Activated CD4-positive, alpha-beta memory T cell treated with anti-CD3 and anti-CD28 coated beads, Interleukin-2, amount 10 ng/mL, durations not matched to agents 7 days and 5 days (primary cell): ENCODE measurements at regions not wholly inside any gene's neighbourhood (a gene's known extent, or its start where the extent isn't known, plus 50 kb on each side); places are given as distances from the start of the nearest gene placed in this dataset.

Experiments used
- CTCF ChIA-PET: fragments of 350-600 bp; sonication (Branson Sonifier 250); formaldehyde crosslinking; loops from one replicate; lab custom pipeline; 2021; ENCODE audit warnings: antibody characterized with exemption, inconsistent platforms; lab: Charles Lee
- POLR2A ChIA-PET: fragments of 350-600 bp; sonication (Branson Sonifier 250); formaldehyde crosslinking; loops from one replicate; lab custom pipeline; 2021; ENCODE audit warnings: antibody characterized with exemption; lab: Charles Lee
- DNase-seq: peaks from one replicate; pipeline ENCODE4 v3.0.0-alpha.2; 2020
- H3K27ac Mint-ChIP-seq: one replicate; pipeline ENCODE4 v1.8.0; 2021; ENCODE audit warnings: mild to moderate bottlenecking, mixed read lengths
- H3K27me3 Mint-ChIP-seq: one replicate; pipeline ENCODE4 v1.8.0; 2021; ENCODE audit warnings: mixed read lengths
- H3K36me3 Mint-ChIP-seq: one replicate; pipeline ENCODE4 v1.8.0; 2021; ENCODE audit warnings: low read depth, mixed read lengths
- H3K4me1 Mint-ChIP-seq: one replicate; pipeline ENCODE4 v1.8.0; 2021; ENCODE audit warnings: mixed read lengths
- H3K4me3 Mint-ChIP-seq: one replicate; pipeline ENCODE4 v1.8.0; 2021; ENCODE audit warnings: mild to moderate bottlenecking, mixed read lengths
- H3K9me3 Mint-ChIP-seq: one replicate; pipeline ENCODE4 v1.8.0; 2021; ENCODE audit warnings: mixed read lengths

- no peak for DNase-seq
- POLR2A ChIA-PET, result no interaction called here
- Mint-ChIP-seq H3K27ac (peak overlapping the region; percentile 74), H3K9me3 (no peaks in the 10 kb centered on the region), H3K4me1 (peaks cover 33% of the 10 kb centered on the region), H3K36me3 (no peaks in the 10 kb centered on the region), H3K27me3 (no peaks in the 10 kb centered on the region), H3K4me3 (no peak overlapping the region)
- CTCF ChIA-PET, result interaction anchor here (0.9 kb wide), 2 partner anchors 20 to 31 kb away, joined by 3 read pairs; no protein-coding TSS in a partner anchor
Measured at GRCh38 chr15:95839367-95839782, 491.1 kb upstream of the NR2F2 start.

DNA sequence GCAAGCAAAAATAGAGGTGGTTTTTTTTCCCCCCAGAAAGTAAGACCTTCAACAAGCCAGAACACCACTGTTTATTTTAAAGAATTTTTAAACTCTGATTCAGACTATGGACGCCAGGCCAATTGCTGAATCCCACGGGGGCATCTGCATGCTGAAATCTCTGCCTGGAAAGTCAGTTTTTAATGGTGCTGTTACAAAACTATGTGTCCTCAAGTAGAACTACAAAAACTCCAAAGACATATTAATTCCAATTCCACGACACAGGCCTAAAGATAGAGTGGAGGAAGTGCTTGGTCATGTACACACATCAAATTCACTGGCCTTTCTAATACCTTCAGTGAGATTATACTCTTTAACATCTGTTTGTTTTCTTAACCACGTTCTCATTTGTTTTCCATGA is 490.5 kb upstream of the NR2F2 start:
- no peak for DNase-seq
- no peak overlapping the region for H3K4me3 Mint-ChIP-seq
- no peaks in the 10 kb centered on the region for H3K36me3 Mint-ChIP-seq
- ChIA-PET CTCF (interaction anchor here (0.9 kb wide), 1 partner anchor 20 kb away, joined by 3 read pairs; no protein-coding TSS in a partner anchor), POLR2A (no interaction called here)
- no peaks in the 10 kb centered on the region for H3K9me3 Mint-ChIP-seq
- no peaks in the 10 kb centered on the region for H3K27me3 Mint-ChIP-seq
- peaks cover 33% of the 10 kb centered on the region for H3K4me1 Mint-ChIP-seq
- peak overlapping the region; percentile 74 for H3K27ac Mint-ChIP-seq

- DNase-seq, result no peak
- H3K27ac Mint-ChIP-seq, result no peak overlapping the region
Measured at GRCh38 chr15:95840855-95841254, 489.6 kb upstream of the NR2F2 start.

GRCh38 chr15:95842576-95842975 is 487.9 kb upstream of the NR2F2 start:
- no peaks in the 10 kb centered on the region for H3K36me3 Mint-ChIP-seq
- no peak for DNase-seq
- H3K4me3 Mint-ChIP-seq, result no peak overlapping the region
- ChIA-PET POLR2A (no interaction called here), CTCF (no interaction called here)
- H3K27ac Mint-ChIP-seq, result no peak overlapping the region
- H3K27me3 Mint-ChIP-seq, result no peaks in the 10 kb centered on the region
- no peaks in the 10 kb centered on the region for H3K9me3 Mint-ChIP-seq
- H3K4me1 Mint-ChIP-seq, result peaks cover 36% of the 10 kb centered on the region

More at GRCh38 chr15:95840855-95841254, 489.6 kb upstream of the NR2F2 start:
- H3K27me3 Mint-ChIP-seq, result no peaks in the 10 kb centered on the region
- no peaks in the 10 kb centered on the region for H3K36me3 Mint-ChIP-seq
- ChIA-PET POLR2A (no interaction called here), CTCF (interaction anchor here (0.6 kb wide), 1 partner anchor 69 kb away, joined by 3 read pairs; no protein-coding TSS in a partner anchor)
- peaks cover 33% of the 10 kb centered on the region for H3K4me1 Mint-ChIP-seq
- H3K9me3 Mint-ChIP-seq, result no peaks in the 10 kb centered on the region
- H3K4me3 Mint-ChIP-seq, result no peak overlapping the region

- ChIA-PET POLR2A (no interaction called here), CTCF (no interaction called here)
- no peak for DNase-seq
- Mint-ChIP-seq H3K4me3 (no peak overlapping the region), H3K9me3 (no peaks in the 10 kb centered on the region), H3K36me3 (no peaks in the 10 kb centered on the region), H3K27me3 (no peaks in the 10 kb centered on the region), H3K4me1 (peaks cover 34% of the 10 kb centered on the region), H3K27ac (no peak overlapping the region)
Measured at GRCh38 chr15:95843241-95843910, 487.1 kb upstream of the NR2F2 start.

- Mint-ChIP-seq H3K27me3 (no peaks in the 10 kb centered on the region), H3K27ac (no peak overlapping the region), H3K4me3 (no peak overlapping the region), H3K4me1 (peaks cover 11% of the 10 kb centered on the region), H3K9me3 (no peaks in the 10 kb centered on the region), H3K36me3 (no peaks in the 10 kb centered on the region)
- no peak for DNase-seq
- CTCF ChIA-PET, result no interaction called here
- POLR2A ChIA-PET, result no interaction called here
Measured at GRCh38 chr15:95845862-95846515, 484.5 kb upstream of the NR2F2 start.

GRCh38 chr15:95848126-95848525 is 482.4 kb upstream of the NR2F2 start:
- H3K4me1 Mint-ChIP-seq, result peaks cover 5% of the 10 kb centered on the region
- H3K4me3 Mint-ChIP-seq, result no peak overlapping the region
- DNase-seq, result no peak
- H3K36me3 Mint-ChIP-seq, result no peaks in the 10 kb centered on the region
- ChIA-PET CTCF (no interaction called here), POLR2A (no interaction called here)
- H3K27me3 Mint-ChIP-seq, result no peaks in the 10 kb centered on the region
- H3K27ac Mint-ChIP-seq, result no peak overlapping the region
- no peaks in the 10 kb centered on the region for H3K9me3 Mint-ChIP-seq

DNA sequence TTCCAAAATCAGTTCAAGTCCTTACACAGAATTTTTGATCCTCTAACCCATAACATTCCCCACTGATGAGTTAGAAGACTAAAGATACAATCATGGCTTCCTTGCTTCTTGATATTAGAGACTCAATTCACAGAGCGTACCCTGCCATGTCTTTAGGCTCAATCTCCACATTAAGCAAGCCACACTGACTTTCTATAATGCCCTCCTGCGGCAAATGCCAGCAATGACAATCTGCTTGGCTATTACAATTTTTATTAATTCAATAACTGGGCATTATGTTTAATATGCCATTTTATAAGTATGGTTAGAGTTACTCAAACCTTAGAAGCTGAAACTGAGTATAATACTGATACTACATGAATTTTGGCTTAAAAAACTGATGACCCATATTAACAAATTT is 479.7 kb upstream of the NR2F2 start:
- H3K27me3 Mint-ChIP-seq, result peaks cover 6% of the 10 kb centered on the region
- peaks cover 3% of the 10 kb centered on the region for H3K4me1 Mint-ChIP-seq
- H3K9me3 Mint-ChIP-seq, result no peaks in the 10 kb centered on the region
- CTCF ChIA-PET, result no interaction called here
- H3K4me3 Mint-ChIP-seq, result no peak overlapping the region
- no peaks in the 10 kb centered on the region for H3K36me3 Mint-ChIP-seq
- POLR2A ChIA-PET, result no interaction called here
- DNase-seq, result no peak
- no peak overlapping the region for H3K27ac Mint-ChIP-seq

DNA sequence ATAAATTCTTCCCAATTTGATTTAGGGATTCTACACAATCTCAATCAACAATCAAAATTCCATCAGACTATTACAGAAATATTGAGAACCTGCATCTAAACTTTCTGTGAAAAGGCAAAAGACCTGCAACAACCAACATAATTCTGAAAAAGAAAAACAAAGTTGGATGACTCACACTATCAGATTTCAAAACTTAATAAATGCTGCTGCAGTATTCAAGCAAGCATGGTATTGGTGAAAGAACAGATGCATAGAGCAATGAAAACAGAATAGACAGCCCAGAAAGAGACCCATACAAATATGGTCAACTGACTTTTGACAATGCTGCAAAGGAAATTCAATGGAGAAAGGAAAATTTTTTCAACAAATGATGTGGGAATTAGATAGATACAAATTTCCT is 477.1 kb upstream of the NR2F2 start:
- Mint-ChIP-seq H3K4me1 (no peaks in the 10 kb centered on the region), H3K27ac (no peak overlapping the region), H3K9me3 (no peaks in the 10 kb centered on the region), H3K27me3 (peaks cover 11% of the 10 kb centered on the region), H3K4me3 (no peak overlapping the region), H3K36me3 (no peaks in the 10 kb centered on the region)
- no peak for DNase-seq
- POLR2A ChIA-PET, result no interaction called here
- CTCF ChIA-PET, result no interaction called here

DNA sequence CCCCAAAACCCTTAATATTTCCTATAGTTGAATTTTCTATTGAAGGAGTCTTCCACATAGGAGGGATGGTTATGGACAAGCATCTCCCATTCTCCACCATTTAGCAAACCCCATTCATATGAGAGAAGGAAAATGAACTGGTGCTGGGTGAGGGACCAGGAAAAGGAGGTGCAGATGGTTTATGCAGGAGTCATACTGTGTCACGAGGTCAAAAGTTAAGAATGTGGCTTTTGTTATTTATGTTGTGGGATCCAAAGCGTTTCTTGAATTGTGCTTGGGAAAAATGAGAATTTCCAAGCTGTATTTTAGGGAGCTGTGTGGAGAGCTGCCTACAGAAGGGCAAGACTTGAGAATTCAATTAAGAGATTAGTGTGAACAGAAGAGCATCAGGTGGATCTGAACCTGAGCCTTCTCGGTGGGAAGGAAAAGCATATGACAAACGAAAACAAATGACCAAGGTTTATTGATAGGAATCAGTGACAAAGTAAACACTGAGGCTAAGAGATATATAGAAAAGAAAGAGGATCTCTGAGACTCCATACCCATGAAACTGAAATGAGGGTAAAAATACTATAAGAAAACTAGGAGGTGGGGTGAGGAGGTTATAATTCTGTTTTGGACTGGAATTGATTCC is 473.3 kb upstream of the NR2F2 start:
- H3K4me1 Mint-ChIP-seq, result no peaks in the 10 kb centered on the region
- ChIA-PET POLR2A (no interaction called here), CTCF (no interaction called here)
- no peaks in the 10 kb centered on the region for H3K36me3 Mint-ChIP-seq
- peaks cover 11% of the 10 kb centered on the region for H3K27me3 Mint-ChIP-seq
- no peak overlapping the region for H3K27ac Mint-ChIP-seq
- H3K4me3 Mint-ChIP-seq, result no peak overlapping the region
- no peak for DNase-seq
- peaks cover 2% of the 10 kb centered on the region for H3K9me3 Mint-ChIP-seq

DNA sequence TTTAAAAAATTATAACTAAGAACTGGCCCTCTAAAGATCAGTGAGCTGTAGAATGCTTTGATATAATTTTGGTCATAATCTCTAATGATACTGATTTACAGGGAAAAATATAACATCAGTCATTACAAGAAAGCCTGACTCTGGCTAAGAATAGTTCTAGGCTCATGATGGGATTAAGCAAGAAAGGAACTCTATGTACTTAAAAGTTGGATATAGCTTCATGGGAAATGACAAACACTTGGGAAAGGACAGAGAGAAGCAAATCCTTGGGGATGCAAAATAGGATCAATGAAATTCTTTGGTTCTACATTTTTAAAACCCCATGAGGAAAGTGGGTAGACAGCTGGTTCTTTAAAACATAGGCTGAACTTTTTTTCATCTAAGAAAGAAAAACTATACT is 472.7 kb upstream of the NR2F2 start:
- H3K36me3 Mint-ChIP-seq, result no peaks in the 10 kb centered on the region
- H3K27ac Mint-ChIP-seq, result no peak overlapping the region

GRCh38 chr15:95860406-95860805 is 470.1 kb upstream of the NR2F2 start:
- ChIA-PET POLR2A (no interaction called here), CTCF (no interaction called here)
- Mint-ChIP-seq H3K4me3 (no peak overlapping the region), H3K27me3 (peaks cover 5% of the 10 kb centered on the region), H3K27ac (no peak overlapping the region), H3K9me3 (peaks cover 2% of the 10 kb centered on the region), H3K36me3 (no peaks in the 10 kb centered on the region), H3K4me1 (no peaks in the 10 kb centered on the region)
- no peak for DNase-seq

More for the DNA sequence above, 472.7 kb upstream of the NR2F2 start:
- Mint-ChIP-seq H3K9me3 (peaks cover 2% of the 10 kb centered on the region), H3K27me3 (peaks cover 11% of the 10 kb centered on the region), H3K4me3 (no peak overlapping the region), H3K4me1 (no peaks in the 10 kb centered on the region)
- no peak for DNase-seq
- ChIA-PET POLR2A (no interaction called here), CTCF (no interaction called here)

- CTCF ChIA-PET, result interaction anchor here (1.3 kb wide), 1 partner anchor 10 kb away, joined by 3 read pairs; no protein-coding TSS in a partner anchor
Measured at GRCh38 chr15:95864467-95864886, 466.0 kb upstream of the NR2F2 start.

More at GRCh38 chr15:95864467-95864886, 466.0 kb upstream of the NR2F2 start:
- no peaks in the 10 kb centered on the region for H3K36me3 Mint-ChIP-seq
- no peak for DNase-seq
- POLR2A ChIA-PET, result interaction anchor here (0.7 kb wide), 1 partner anchor 14 kb away, joined by 3 read pairs; no protein-coding TSS in a partner anchor
- peaks cover 11% of the 10 kb centered on the region for H3K4me1 Mint-ChIP-seq
- no peak overlapping the region for H3K27ac Mint-ChIP-seq
- no peak overlapping the region for H3K4me3 Mint-ChIP-seq
- H3K27me3 Mint-ChIP-seq, result no peaks in the 10 kb centered on the region
- H3K9me3 Mint-ChIP-seq, result peaks cover 2% of the 10 kb centered on the region
